GM19463 (cell line): ENCODE measurements at regions not wholly inside any gene's neighbourhood (a gene's known extent, or its start where the extent isn't known, plus 50 kb on each side); places are given as distances from the start of the nearest gene placed in this dataset.

Experiments
- ATAC-seq: cut with Tn5 transposase; IDR thresholded peaks from one replicate; pipeline ENCODE4 v1.9.1; 2021; ENCODE audit warnings: mild to moderate bottlenecking, moderate library complexity; ENCODE audit not compliant: unreplicated experiment

DNA sequence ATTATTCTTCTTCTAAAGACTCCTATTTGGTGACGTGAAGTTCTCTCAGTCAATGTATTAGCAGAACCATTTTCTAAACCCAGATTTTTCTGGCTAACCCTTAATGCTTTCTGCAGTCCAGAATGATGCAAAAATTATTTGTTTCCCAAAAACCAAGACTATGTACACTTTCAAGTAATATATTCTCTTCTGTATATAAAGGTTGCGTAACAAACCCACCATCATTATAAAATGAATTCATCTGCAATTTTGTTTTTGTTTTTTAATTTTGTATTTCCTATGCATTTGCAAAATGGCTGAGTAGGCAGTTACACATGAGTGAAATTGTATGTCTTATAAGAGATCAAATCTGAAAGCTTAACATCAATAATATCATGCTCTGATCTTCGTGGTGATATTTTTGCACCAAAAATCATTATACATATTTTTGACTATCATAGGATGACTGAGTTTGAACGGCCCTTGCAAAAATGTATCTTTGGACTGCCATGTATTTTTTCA is 593.6 kb downstream of the ZIC1 start:
- no peak for ATAC-seq

DNA sequence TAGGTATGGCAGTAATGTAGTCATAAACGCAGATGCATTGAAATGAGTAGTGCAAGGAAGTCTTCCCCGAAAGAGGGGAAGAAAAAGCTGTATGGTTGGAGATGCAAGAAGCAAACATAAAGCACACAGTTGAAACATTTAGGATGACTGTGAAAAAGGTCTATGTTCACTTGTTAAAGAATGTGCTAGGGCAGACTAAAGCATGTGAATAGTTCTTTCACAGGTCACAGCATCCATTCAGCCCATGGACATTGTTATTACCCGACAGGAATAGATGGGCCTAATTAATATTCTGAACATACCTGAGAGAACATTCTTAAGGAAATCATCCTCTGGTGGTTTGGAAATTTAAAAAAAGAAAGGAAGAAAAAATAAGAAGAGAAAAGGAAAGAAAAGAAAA is 595.2 kb downstream of the ZIC1 start:
- ATAC-seq: no peak

DNA sequence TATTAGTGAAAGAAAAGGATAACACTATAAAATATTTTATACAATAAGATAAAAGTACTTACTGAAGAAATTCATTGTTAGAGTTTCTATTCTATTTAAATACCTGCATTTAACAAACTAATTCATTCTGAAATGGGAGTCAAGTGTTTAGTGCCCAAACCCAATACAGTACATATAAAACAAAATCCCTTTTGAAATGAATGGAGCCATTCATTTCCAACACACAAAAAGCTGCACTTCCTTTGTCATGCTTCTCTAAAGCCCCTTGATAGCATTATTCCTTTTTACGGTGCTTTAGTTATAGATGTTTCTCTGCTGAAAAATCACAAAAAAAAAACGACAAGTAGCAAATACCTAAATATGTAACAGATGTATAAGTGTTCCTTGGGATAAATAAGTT is 596.3 kb downstream of the ZIC1 start:
- no peak for ATAC-seq

DNA sequence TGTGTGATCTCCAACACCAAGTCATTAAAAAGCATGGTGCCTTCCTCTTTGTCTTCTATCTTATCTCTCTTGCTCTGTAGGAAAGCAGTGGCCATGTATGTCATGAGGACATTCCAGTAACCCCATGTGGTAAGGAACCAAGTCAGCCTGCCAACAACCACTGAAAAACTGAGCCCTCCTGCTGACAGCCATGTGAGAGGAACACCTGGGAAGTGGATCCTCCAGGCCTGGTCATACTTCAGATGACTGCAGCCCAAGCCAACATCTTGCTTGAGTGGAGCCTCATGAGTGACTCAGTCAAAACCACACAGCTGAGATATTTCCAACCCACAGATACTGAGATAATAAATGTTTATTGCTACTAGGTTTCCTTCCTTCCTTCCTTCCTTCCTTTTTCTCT is 597.3 kb downstream of the ZIC1 start:
- ATAC-seq: no peak

DNA sequence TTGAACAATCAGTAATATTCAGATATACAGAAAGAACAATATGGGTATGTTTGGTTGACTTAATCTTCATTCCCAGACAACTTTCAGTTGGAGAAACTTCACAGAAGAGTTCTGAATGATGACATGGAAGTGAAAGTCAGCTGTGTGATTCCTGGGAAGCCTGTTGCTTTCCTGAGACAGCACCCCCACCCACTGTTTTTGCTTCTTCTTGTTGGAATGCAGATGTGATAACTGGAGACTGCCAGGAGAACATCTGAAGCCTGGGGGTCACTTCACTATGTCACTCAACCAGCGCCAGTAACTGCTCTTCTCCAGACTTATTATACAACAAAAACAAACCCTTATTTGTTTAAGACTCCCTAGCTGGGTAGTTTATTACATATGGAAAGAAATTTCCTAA is 599.4 kb downstream of the ZIC1 start:
- no peak for ATAC-seq

DNA sequence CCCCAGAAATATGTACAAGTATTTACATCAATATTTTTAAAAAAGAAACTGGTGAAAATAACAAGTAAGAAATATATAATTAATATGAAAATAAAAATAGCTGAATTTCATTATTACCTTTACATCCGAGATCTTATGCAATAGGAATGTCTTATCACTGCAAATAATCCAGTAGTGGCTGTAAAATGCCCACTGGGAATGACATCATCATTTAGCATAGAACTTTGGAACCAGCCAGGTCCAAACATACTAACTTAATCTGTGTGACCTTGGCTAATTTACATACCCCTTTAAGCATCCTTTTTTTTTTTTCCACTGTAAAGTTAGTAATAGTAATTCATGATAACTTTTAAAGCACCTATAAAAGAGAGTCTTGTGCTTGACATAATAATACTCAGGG is 611.7 kb downstream of the ZIC1 start:
- ATAC-seq: no peak

DNA sequence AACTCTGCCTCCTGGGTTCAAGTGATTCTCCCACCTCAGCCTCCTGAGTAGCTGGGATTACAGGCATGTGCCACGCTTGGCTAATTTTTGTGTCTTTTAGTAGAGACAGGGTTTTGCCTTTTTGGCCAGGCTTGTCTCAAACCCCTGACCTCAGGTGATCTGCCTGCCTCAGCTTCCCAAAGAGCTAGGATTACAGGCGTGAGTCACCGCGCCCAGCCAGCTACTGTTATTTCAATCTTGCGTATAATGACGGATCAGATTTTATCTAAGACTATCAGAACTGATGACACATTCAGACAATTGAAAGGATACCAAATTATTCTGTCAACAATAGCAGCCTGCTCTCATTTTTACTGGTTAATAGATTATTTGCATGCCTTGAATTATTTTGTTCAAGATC is 612.2 kb downstream of the ZIC1 start:
- no peak for ATAC-seq

DNA sequence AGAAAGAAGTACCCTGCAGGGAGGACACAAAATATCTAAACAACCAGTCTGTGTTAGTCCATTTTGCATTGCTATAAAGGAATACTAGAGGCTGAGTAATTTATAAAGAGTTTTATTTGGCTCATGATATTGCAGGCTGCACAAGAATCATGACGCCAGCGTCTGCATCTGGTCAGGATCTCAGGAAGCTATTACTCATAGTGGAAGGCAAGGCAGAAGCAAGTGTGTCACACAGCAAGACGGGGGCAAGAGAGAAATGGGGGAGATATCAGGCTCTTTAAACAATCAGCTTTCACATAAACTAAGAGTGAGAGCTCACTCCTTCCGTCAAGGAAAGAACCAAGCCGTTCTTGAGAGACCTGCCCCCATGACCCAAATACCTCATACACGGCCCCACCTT is 614.8 kb downstream of the ZIC1 start:
- ATAC-seq: no peak

DNA sequence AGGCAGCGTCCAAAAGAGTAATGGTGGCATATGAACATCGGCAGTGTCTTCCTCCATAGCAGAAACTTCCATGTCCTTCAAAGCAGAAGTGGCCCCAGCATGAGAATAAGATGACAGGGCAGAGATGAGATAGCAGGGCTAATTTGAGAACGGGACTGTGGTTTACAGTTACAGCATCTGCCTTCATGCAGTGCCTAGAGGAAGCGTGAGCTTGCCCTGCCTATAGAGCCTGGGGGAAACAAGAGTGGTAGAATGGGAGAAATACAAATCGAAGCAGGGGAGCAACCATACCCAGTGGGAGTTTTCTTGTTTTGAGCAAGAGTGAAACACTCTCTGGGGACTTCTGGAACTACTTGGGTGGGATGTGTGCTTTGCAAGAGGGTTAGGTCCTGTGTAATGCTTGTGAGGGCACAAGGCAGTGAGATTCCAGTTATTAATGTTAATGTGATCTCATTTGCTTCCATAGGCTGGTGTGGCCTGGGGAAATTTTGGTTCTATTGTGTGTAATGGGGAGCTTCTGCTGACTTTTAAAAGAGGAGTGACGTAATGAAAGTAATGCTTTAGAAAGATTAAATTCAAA is 616.9 kb downstream of the ZIC1 start:
- peak; percentile 44 for ATAC-seq

DNA sequence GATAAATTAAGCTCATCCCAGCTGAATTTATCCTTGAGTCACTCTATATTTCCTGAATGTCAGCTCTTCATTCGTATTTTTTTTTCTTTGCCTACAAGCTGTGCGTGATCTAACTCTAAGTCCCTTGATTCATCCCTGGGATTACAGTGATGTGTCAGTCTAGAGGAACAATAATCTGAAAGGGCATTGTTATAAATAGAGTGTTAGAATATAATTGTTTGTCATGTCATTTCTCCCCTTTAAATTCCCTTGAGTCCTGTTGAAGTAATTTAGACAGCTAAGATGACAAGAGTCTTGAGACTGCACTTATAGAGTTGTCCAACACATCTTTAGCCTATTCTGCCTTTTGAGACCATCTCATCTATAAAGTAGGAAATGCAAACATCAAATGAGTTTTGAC is 621.8 kb downstream of the ZIC1 start:
- ATAC-seq: no peak

DNA sequence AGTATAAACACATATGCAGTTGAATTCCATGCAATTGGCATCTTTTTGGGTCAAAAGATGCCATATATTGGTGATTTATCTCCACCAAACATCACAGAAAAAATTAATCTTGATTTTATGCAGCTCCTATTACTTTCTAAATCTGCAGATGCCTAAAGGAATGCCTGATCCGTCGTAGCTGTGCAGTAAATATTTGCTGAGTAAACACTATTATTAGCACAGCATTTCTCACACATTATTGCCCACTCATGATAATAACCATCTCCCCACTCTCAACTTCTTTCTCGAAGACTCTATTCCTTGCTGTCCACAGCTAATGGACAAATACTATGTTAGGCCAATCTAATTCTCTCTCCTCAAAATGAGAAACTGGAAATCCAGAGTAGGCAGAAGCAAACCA is 625.2 kb downstream of the ZIC1 start:
- ATAC-seq: no peak

DNA sequence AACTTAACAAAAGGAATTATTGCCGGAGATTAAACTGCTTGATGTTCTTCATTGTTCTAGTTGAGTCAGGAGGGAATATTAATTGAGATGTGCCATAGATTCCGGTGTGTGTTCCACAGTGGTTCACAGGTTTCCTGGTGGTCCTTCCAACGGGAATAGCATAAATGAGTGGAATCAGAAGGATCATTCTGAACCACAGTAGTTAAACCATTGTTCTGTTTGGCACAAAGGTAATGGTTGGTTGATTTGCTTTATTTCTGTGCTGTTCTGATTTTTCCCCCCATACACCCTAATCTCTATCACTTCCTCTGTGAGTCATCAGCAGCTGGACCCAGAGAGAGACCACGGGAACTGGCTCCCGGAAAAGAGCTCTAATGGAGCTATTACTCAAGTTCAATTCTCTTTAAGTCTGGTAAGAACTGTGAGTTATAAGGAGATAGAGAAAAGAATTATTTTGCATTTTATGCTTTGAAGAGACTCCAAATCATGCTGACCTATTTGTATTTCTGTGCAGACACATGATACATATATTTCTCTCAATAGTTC is 627.2 kb downstream of the ZIC1 start:
- ATAC-seq: no peak

DNA sequence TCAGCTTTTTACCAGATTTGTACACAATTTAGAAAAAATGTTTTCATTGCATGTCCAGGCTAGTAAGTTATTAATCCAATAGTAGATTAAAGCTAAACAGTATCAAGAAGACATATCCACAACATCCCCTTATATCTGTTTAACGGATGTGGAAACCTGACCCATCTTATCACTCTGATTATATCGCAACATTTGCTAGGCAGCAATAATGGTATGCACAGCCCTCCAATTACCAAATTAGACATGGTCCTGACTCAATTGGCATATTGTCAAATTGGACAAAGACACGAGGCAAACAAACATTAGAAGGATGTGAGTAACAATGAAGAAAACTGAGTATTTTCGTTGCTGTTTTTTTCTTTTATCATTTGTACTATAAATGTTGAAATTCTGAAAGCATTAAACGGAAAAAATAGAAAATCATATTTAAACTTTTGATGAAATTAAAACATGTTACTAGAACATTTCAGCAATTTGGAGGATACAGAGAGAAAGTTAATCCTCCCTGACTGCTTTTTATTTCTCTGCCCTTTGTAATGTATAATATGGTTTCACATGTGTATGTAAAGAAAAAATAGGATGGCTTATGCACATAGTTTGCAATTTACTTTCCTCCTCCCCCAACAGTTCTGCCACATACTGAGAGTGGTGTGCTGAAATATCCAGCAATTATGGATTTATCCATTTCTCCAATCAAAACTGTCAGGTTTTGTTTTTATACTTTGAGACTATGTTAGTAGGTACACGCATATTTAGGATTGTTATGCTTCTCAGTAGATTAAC is 633.7 kb downstream of the ZIC1 start:
- no peak for ATAC-seq

DNA sequence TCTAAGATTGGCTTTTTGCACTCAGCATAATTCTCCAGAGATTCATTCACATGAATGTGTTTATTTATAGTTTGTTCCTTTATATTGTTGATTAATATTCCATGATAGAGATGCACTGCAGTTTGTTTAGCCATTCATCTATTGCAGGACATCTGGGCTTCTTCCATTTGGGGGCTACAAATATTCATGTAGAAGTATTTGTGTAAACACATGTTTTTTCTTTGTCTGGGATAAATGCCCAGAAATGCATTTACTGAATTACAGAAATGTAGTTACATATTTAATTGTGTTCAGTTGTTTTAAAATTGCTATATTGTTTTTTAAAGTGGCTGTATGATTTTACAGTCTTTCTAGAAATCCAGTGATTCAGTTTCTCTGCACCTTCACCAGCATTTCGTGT is 635.0 kb downstream of the ZIC1 start:
- no peak for ATAC-seq

DNA sequence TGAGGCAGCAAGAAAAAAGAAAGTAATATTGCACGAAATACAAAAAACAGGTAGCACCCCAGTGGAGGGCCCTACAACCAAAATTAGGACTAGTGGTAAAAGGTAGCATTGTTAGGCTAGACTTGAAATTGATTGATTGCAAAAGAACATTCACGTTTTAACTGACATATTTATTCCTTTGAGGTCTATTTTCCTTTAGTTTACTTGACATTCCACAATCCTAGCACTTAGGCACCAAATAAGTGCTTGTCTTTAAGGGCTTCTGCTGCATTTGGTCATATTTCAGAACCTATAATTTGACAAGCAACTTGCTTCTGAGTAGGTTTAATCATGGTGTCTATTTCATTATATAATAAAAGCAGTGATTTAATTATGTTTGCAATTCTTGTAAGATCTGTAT is 642.7 kb upstream of the AGTR1 start:
- ATAC-seq: no peak

DNA sequence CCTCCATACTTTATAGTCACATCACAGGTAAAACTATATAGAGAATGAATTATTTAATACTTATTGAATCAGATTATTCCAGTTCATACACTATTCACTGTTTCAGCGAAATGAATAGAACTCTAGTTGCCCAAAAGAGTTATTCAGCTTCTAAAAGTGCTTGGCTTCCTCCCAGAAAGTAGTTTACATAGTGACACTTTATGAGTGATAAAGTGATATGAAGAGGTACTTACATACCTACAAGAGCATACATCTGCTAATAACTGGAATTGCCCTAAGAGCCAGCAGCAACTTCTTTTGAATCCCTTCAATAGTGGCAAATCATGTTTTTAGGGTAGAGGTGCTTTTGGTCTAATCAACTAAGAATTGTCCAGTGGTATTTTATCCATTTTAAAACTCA is 635.1 kb upstream of the AGTR1 start:
- ATAC-seq: no peak

DNA sequence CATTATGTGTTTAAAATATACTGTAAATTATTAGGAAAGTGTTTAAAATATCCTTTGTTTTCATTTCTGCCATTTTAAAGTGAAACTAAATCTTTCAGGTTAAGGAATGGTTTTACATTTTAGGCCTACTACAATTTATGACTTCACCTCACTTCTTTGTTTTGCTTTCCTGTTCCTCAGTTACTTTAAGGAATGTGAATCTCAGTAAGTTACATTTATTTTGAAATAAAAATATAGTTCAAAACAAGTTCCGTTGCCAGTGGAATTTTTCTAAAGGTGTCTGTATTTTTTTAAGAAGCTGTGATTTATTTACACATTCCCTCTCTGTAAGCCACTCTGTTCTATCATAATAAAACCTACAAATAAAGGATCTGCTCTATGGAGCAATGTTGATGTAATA is 630.9 kb upstream of the AGTR1 start:
- no peak for ATAC-seq

DNA sequence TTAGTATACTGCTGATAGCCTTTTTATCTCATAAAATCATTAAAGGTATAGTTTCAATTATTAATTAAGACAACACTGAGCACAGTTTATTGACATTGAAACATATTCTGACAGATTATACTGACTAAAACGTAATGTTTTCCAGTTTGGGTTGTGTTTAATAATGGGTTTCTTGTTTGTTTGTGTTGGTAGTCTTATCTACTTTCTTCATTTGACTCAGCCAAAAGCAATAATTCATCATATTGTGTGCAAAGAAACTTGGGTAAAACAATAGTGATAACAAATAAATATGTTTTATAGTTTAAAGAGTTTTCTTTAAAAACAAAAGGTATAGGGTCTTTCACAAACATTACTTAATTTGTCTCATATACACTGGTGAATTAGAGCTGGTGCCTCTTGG is 629.2 kb upstream of the AGTR1 start:
- ATAC-seq: no peak

DNA sequence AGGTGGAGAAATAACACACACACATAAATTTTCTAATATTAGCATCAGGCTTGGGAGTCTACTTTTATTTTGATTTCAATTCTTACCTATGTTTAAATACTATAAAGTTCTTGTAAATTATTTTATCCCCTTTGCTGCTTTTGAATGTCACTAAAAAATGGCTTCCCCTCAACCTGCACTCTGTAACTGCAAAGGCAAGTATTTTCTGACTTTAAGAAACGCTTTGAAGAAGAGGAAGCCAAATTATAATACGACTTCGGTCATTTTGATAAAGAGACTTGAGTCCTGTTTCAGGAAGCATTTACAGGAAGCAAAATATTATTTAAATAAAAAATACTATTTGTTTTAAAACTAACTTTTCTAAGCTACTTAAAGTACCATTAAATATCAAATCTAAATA is 627.7 kb upstream of the AGTR1 start:
- ATAC-seq: no peak

DNA sequence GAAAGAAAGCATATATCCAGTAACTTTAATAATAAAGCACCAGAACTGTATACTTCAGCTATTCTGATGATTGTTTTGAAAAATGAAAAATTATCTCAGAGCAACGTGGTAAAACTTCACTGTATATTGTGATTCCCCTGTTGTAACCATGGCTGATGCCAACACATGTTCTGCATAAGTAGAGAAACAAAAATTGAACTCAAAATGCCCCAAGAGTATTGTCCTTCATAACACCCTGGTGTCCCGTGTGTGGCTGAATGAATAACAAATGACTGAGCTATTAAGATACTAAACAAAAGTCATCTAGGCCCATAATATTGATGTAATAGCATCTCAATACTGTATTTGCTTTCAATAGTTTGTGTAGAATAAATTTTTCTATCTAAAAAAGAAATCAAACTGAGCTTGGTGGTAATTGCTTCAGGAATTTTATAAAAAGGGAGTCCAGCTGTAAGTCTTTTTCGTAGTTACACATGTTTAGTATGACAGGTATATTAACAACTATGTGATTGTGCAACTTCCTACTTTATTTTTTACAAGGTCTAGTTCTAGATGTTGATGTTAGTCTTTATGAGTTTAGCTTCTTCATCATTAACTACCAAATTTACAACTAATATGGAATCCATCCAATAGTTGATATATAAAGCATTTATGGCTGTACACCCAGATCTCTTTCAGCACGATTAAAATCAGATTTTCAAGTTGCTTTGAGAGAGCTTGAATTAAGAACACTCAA is 623.8 kb upstream of the AGTR1 start:
- ATAC-seq: no peak

DNA sequence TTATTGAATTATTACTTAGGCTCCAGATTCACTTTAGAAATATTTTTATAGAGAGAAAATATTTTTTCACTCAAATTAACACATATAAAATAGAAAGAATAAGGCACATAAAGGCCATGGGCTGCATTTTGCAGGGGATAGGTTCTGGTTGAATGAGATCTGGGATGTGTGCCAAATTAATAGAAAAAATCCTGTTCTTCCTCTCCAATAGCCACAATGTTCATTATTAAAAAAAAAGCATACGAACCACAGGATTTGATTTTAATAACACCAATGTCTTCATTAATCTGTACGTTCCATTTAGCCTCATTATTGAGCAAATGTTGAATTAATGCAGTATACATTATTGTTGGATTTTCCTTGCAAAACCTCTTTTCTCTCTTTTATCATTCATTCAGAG is 622.8 kb upstream of the AGTR1 start:
- ATAC-seq: no peak
